CD14-positive monocyte (primary cell): ENCODE measurements at regions not wholly inside any gene's neighbourhood (a gene's known extent, or its start where the extent isn't known, plus 50 kb on each side); places are given as distances from the start of the nearest gene placed in this dataset.

Source experiments
- DNase-seq, 3 donors: peaks; one replicate each; pipeline ENCODE4 v3.0.0-alpha.2; 2011 to 2022
- H2AFZ ChIP-seq: 2 replicates; pipeline ENCODE4 v1.6.0; 2012; ENCODE audit warnings: mild to moderate bottlenecking, low read depth, low read length, inconsistent platforms; ENCODE audit not compliant: insufficient read depth, poor library complexity, severe bottlenecking
- H3K27ac ChIP-seq, 2 donors: 1 replicate in 1 of 2; 2 replicates in 1 of 2; pipeline ENCODE4 v1.5.1; 2012 to 2013; ENCODE audit warnings: low read length in 2 of 2, control low read depth in 1 of 2, inconsistent platforms in 1 of 2, low read depth in 1 of 2, mild to moderate bottlenecking in 1 of 2
- H3K27me3 ChIP-seq, 2 donors: one replicate each; pipeline versions ENCODE4 v1.6.0 to v1.6.1; 2011 to 2013; ENCODE audit warnings: low read length in 2 of 2; ENCODE audit not compliant: control insufficient read depth in 2 of 2, insufficient read depth in 2 of 2
- H3K36me3 ChIP-seq, 2 donors: replicated peaks in 1 of 2; 1 replicate in 1 of 2; 2 replicates in 1 of 2; pipeline versions ENCODE4 v1.5.1 to v1.6.1; 2012 to 2013; ENCODE audit warnings: low read length in 2 of 2, control low read depth in 1 of 2, inconsistent platforms in 1 of 2, mild to moderate bottlenecking in 1 of 2; ENCODE audit not compliant: insufficient read depth in 2 of 2, control insufficient read depth in 1 of 2
- H3K4me1 ChIP-seq, 2 donors: 1 replicate in 1 of 2; 2 replicates in 1 of 2; pipeline versions ENCODE4 v1.5.1 to v1.6.1; 2012 to 2013; ENCODE audit warnings: low read length in 2 of 2, control low read depth in 1 of 2, inconsistent platforms in 1 of 2, mild to moderate bottlenecking in 1 of 2, moderate library complexity in 1 of 2; ENCODE audit not compliant: insufficient read depth in 2 of 2, control insufficient read depth in 1 of 2
- H3K4me2 ChIP-seq: replicated peaks from 2 replicates; pipeline ENCODE3; 2012; ENCODE audit warnings: low read length, moderate library complexity, mild to moderate bottlenecking; ENCODE audit not compliant: poor library complexity, severe bottlenecking; ENCODE audit errors: extremely low read depth
- H3K4me3 ChIP-seq, 3 experiments: fragments of 200-600 bp in 1 of 3; sonication (generic) in 1 of 3; replicated peaks in 1 of 3; 1 replicate in 2 of 3; 2 replicates in 1 of 3; pipeline ENCODE4 v1.5.1; 2011 to 2013; ENCODE audit warnings: low read length in 3 of 3, mild to moderate bottlenecking in 3 of 3, control low read depth in 2 of 3, low read depth in 2 of 3, inconsistent platforms in 1 of 3, moderate library complexity in 1 of 3
- H3K79me2 ChIP-seq: 2 replicates; pipeline ENCODE4 v1.6.0; 2012; ENCODE audit warnings: mild to moderate bottlenecking, control low read depth, inconsistent platforms, low read length, moderate library complexity; ENCODE audit not compliant: insufficient read depth
- H3K9ac ChIP-seq: 2 replicates; pipeline ENCODE4 v1.6.0; 2017; ENCODE audit warnings: low read length, mild to moderate bottlenecking; ENCODE audit not compliant: insufficient read depth, poor library complexity, severe bottlenecking
- H3K9me3 ChIP-seq, 2 donors: replicated peaks in 1 of 2; 1 replicate in 1 of 2; 2 replicates in 1 of 2; pipeline versions ENCODE4 v1.5.1 to v1.6.1; 2012 to 2013; ENCODE audit warnings: low read length in 2 of 2, control low read depth in 1 of 2; ENCODE audit not compliant: control insufficient read depth in 1 of 2, insufficient read depth in 1 of 2
- H4K20me1 ChIP-seq: 2 replicates; pipeline ENCODE4 v1.6.0; 2012; ENCODE audit warnings: mild to moderate bottlenecking, low read length, control low read depth, moderate library complexity; ENCODE audit not compliant: insufficient read depth
- H3K27ac Mint-ChIP-seq, 7 donors: one replicate each; pipeline ENCODE4 v1.8.0; 2020; ENCODE audit warnings: mild to moderate bottlenecking in 7 of 7, mixed read lengths in 7 of 7, moderate library complexity in 6 of 7, inconsistent platforms in 2 of 7
- H3K27me3 Mint-ChIP-seq, 3 donors: one replicate each; pipeline ENCODE4 v1.8.0; 2021 to 2022; ENCODE audit warnings: low read depth in 3 of 3, mild to moderate bottlenecking in 3 of 3, mixed read lengths in 3 of 3, moderate library complexity in 3 of 3, inconsistent platforms in 1 of 3
- H3K36me3 Mint-ChIP-seq, 2 donors: one replicate each; pipeline ENCODE4 v1.8.0; 2020; ENCODE audit warnings: mixed read lengths in 2 of 2, inconsistent platforms in 1 of 2, mild to moderate bottlenecking in 1 of 2
- H3K4me1 Mint-ChIP-seq: one replicate; pipeline ENCODE4 v1.8.0; 2020; ENCODE audit warnings: mild to moderate bottlenecking, mixed read lengths
- H3K4me3 Mint-ChIP-seq, 2 donors: one replicate each; pipeline ENCODE4 v1.8.0; 2020; ENCODE audit warnings: mild to moderate bottlenecking in 2 of 2, mixed read lengths in 2 of 2, moderate library complexity in 1 of 2
- H3K9me3 Mint-ChIP-seq, 7 donors: one replicate each; pipeline ENCODE4 v1.8.0; 2020 to 2022; ENCODE audit warnings: mixed read lengths in 7 of 7, mild to moderate bottlenecking in 6 of 7, moderate library complexity in 6 of 7, inconsistent platforms in 2 of 7
- CTCF ChIP-seq: fragments of 200-600 bp; IDR thresholded peaks from one replicate; pipeline ENCODE4 v1.8.0; 2022; ENCODE audit warnings: antibody characterized with exemption, mild to moderate bottlenecking
- WGBS: methylation state at CpG from one replicate; pipeline ENCODE4 v1.1.5; 2013; ENCODE audit warnings: missing lambda C conversion rate; ENCODE audit not compliant: insufficient coverage; 5-methylcytosine and 5-hydroxymethylcytosine counted together
- intact Hi-C, 2 donors: fragments of 100-400 bp; cut with micrococcal nuclease; formaldehyde crosslinking; loops; one replicate each; pipeline versions ENCODE4 v1.15.0 to v1.15.1; 2023

- no peaks in the 10 kb centered on the region for H3K79me2 ChIP-seq
- WGBS = no CpG with 5 or more reads among the region's 4 CpGs
- no peak overlapping the region for H3K9ac ChIP-seq
- H4K20me1 ChIP-seq = no peaks in the 10 kb centered on the region
- H3K4me2 ChIP-seq = no peak overlapping the region
- no peaks in the 10 kb centered on the region for H3K27me3 ChIP-seq
- TF ChIP-seq CTCF = no peak
- intact Hi-C loops = no loop called here
- H3K4me1 Mint-ChIP-seq = no peaks in the 10 kb centered on the region
- H2AFZ ChIP-seq = no peak overlapping the region
- H3K27ac Mint-ChIP-seq = no peak overlapping the region
- no peak overlapping the region for H3K27ac ChIP-seq
- H3K27me3 Mint-ChIP-seq = peaks cover 0 to 4% (median 0%) of the 10 kb centered on the region in 3 donors
- H3K9me3 Mint-ChIP-seq = peaks cover 0 to 10% (median 0%) of the 10 kb centered on the region in 7 donors
- no peaks in the 10 kb centered on the region for H3K36me3 Mint-ChIP-seq
- no peak for DNase-seq
- no peaks in the 10 kb centered on the region for H3K36me3 ChIP-seq
- H3K4me3 ChIP-seq = no peak overlapping the region
- H3K4me3 Mint-ChIP-seq = no peak overlapping the region
- no peaks in the 10 kb centered on the region for H3K4me1 ChIP-seq
- H3K9me3 ChIP-seq = no peaks in the 10 kb centered on the region
Measured at GRCh38 chr15:87732976-87733375, 523.6 kb downstream of the NTRK3 start.

- DNase-seq = no peak
- Histone ChIP-seq H2AFZ (no peak overlapping the region), H3K4me2 (no peak overlapping the region), H3K36me3 (no peaks in the 10 kb centered on the region), H3K9ac (no peak overlapping the region), H3K4me1 (no peaks in the 10 kb centered on the region), H4K20me1 (no peaks in the 10 kb centered on the region), H3K4me3 (no peak overlapping the region), H3K27ac (no peak overlapping the region), H3K27me3 (no peaks in the 10 kb centered on the region), H3K79me2 (no peaks in the 10 kb centered on the region), H3K9me3 (no peaks in the 10 kb centered on the region)
- H3K4me3 Mint-ChIP-seq = no peak overlapping the region
- H3K27ac Mint-ChIP-seq = no peak overlapping the region
- H3K4me1 Mint-ChIP-seq = no peaks in the 10 kb centered on the region
- TF ChIP-seq CTCF = no peak
- intact Hi-C loops = no loop called here
- H3K27me3 Mint-ChIP-seq = peaks cover 0 to 4% (median 2%) of the 10 kb centered on the region in 3 donors
- peaks cover 0 to 10% (median 2%) of the 10 kb centered on the region in 7 donors for H3K9me3 Mint-ChIP-seq
- H3K36me3 Mint-ChIP-seq = no peaks in the 10 kb centered on the region
- WGBS = no CpG with 5 or more reads among the region's 3 CpGs
Measured at GRCh38 chr15:87731630-87732029, 524.9 kb downstream of the NTRK3 start.
